ENCODE measurements at regions not wholly inside any gene's neighbourhood (a gene's known extent, or its start where the extent isn't known, plus 50 kb on each side); places are given as distances from the start of the nearest gene placed in this dataset.

GRCh38 chr15:97585408-97585807 lies 375.1 kb upstream of the ARRDC4 start:
- H3K4me3 Mint-ChIP-seq, result no peak overlapping the region
- TF ChIP-seq CTCF (IDR thresholded peaks at IDR 0.05), result no peak
- peaks cover 4% of the 10 kb centered on the region for H3K27me3 Mint-ChIP-seq (ENCODE audit: low read depth, poor library complexity)
- peaks cover 5% of the 10 kb centered on the region for H3K36me3 Mint-ChIP-seq (ENCODE audit: low read depth)
- no peak overlapping the region for H3K27ac Mint-ChIP-seq
- DNase-seq, result no peak
- peaks cover 18% of the 10 kb centered on the region for H3K9me3 Mint-ChIP-seq
- peaks cover 5% of the 10 kb centered on the region for H3K4me1 Mint-ChIP-seq

- Mint-ChIP-seq H3K4me1 (peaks cover 5% of the 10 kb centered on the region), H3K9me3 (no peaks in the 10 kb centered on the region), H3K27ac (peak overlapping the region; percentile 67), H3K36me3 (ENCODE audit: low read depth) (no peaks in the 10 kb centered on the region), H3K27me3 (ENCODE audit: low read depth, poor library complexity) (peaks cover 4% of the 10 kb centered on the region), H3K4me3 (no peak overlapping the region)
- no peak for TF ChIP-seq CTCF (IDR thresholded peaks at IDR 0.05)
- no peak for DNase-seq
Observed at GRCh38 chr15:97592778-97593177, 367.7 kb upstream of the ARRDC4 start.

- DNase-seq, result no peak
- no peak for TF ChIP-seq CTCF (IDR thresholded peaks at IDR 0.05)
- H3K4me3 Mint-ChIP-seq, result no peak overlapping the region
- peaks cover 3% of the 10 kb centered on the region for H3K27me3 Mint-ChIP-seq (ENCODE audit: low read depth, poor library complexity)
- peaks cover 5% of the 10 kb centered on the region for H3K4me1 Mint-ChIP-seq
- no peaks in the 10 kb centered on the region for H3K9me3 Mint-ChIP-seq
- H3K36me3 Mint-ChIP-seq (ENCODE audit: low read depth), result no peaks in the 10 kb centered on the region
- H3K27ac Mint-ChIP-seq, result no peak overlapping the region
Observed at GRCh38 chr15:97597801-97598200, 362.7 kb upstream of the ARRDC4 start.

GRCh38 chr15:97598353-97598798 lies 362.1 kb upstream of the ARRDC4 start:
- Mint-ChIP-seq H3K9me3 (no peaks in the 10 kb centered on the region), H3K27ac (no peak overlapping the region), H3K4me1 (peaks cover 10% of the 10 kb centered on the region), H3K27me3 (ENCODE audit: low read depth, poor library complexity) (peaks cover 3% of the 10 kb centered on the region), H3K36me3 (ENCODE audit: low read depth) (no peaks in the 10 kb centered on the region), H3K4me3 (no peak overlapping the region)
- DNase-seq, result no peak
- TF ChIP-seq CTCF (IDR thresholded peaks at IDR 0.05), result no peak

GRCh38 chr15:97600190-97600589 lies 360.3 kb upstream of the ARRDC4 start:
- Mint-ChIP-seq H3K9me3 (no peaks in the 10 kb centered on the region), H3K36me3 (ENCODE audit: low read depth) (no peaks in the 10 kb centered on the region), H3K4me3 (no peak overlapping the region), H3K27ac (no peak overlapping the region), H3K27me3 (ENCODE audit: low read depth, poor library complexity) (peaks cover 3% of the 10 kb centered on the region), H3K4me1 (peaks cover 23% of the 10 kb centered on the region)
- DNase-seq, result no peak
- no peak for TF ChIP-seq CTCF (IDR thresholded peaks at IDR 0.05)

- Mint-ChIP-seq H3K27ac (no peak overlapping the region), H3K36me3 (ENCODE audit: low read depth) (no peaks in the 10 kb centered on the region), H3K9me3 (no peaks in the 10 kb centered on the region), H3K4me1 (peaks cover 23% of the 10 kb centered on the region), H3K27me3 (ENCODE audit: low read depth, poor library complexity) (no peaks in the 10 kb centered on the region), H3K4me3 (no peak overlapping the region)
- no peak for TF ChIP-seq CTCF (IDR thresholded peaks at IDR 0.05)
- DNase-seq, result no peak
Observed at GRCh38 chr15:97604677-97605076, 355.8 kb upstream of the ARRDC4 start.
